ENCODE measurements at regions not wholly inside any gene's neighbourhood (a gene's known extent, or its start where the extent isn't known, plus 50 kb on each side); places are given as distances from the start of the nearest gene placed in this dataset.
"Not testable (repeated sequence)": the region's sequence is repeated elsewhere in the genome, so short reads cannot be mapped to it uniquely, and the experiment has no call there.

DNA sequence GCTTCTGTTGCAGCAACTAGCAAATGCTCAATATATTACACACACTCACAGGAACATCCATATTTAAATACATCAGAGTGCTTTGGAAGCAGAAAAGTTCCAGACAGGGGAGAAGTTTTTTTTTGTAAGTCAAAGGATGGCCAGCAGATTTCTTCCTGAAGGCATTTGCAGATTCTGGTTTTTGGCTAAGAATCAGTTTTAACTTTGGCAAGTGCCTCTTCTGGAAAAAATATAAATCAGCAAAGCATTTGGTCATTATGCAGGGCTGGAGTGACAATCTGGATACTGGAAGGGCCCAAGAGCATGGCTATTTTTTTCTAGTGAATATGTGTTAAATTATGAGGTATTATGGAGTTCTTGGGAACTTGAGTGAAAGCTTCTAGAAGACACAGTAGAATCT lies 495.3 kb upstream of the ARPP21 start:
- no peak for DNase-seq
- H3K27me3 ChIP-seq (ENCODE audit: control insufficient read depth in 3 of 3, insufficient read depth in 3 of 3, low read length in 3 of 3) = no peaks in the 10 kb centered on the region
- H3K4me3 ChIP-seq (ENCODE audit: low read depth in 1 of 3, low read length in 3 of 3) = no peak overlapping the region
- H3K36me3 ChIP-seq (ENCODE audit: control insufficient read depth in 3 of 3, insufficient read depth in 2 of 3, low read depth in 1 of 3, low read length in 3 of 3) = no peaks in the 10 kb centered on the region
- no peak for FAIRE-seq
- no peak overlapping the region for H3K27ac ChIP-seq (ENCODE audit: low read depth in 1 of 3, low read length in 2 of 3)
- H3K9me3 ChIP-seq (ENCODE audit: control insufficient read depth in 2 of 2, insufficient read depth in 1 of 2, low read depth in 1 of 2, low read length in 1 of 2) = peaks cover 0 to 4% of the 10 kb centered on the region in 2 donors
- H3K4me1 ChIP-seq (ENCODE audit: control insufficient read depth in 3 of 3, insufficient read depth in 2 of 3, low read depth in 1 of 3, low read length in 2 of 3) = no peaks in the 10 kb centered on the region

GRCh38 chr3:35146256-35147035 lies 492.9 kb upstream of the ARPP21 start:
- H3K27ac ChIP-seq (ENCODE audit: low read depth in 1 of 3, low read length in 2 of 3); H3K27me3 ChIP-seq (ENCODE audit: control insufficient read depth in 3 of 3, insufficient read depth in 3 of 3, low read length in 3 of 3); H3K4me3 ChIP-seq (ENCODE audit: low read depth in 1 of 3, low read length in 3 of 3); H3K4me1 ChIP-seq (ENCODE audit: control insufficient read depth in 3 of 3, insufficient read depth in 2 of 3, low read depth in 1 of 3, low read length in 2 of 3); FAIRE-seq; DNase-seq; H3K36me3 ChIP-seq (ENCODE audit: control insufficient read depth in 3 of 3, insufficient read depth in 2 of 3, low read depth in 1 of 3, low read length in 3 of 3); H3K9me3 ChIP-seq (ENCODE audit: control insufficient read depth in 2 of 2, insufficient read depth in 1 of 2, low read depth in 1 of 2, low read length in 1 of 2): not testable (repeated sequence)
- 78 to 82% (median 82%) methylated on average over 10 of the region's 10 CpGs for WGBS, 3 donors

- FAIRE-seq (no peak), DNase-seq (no peak)
- H3K27me3 ChIP-seq (ENCODE audit: control insufficient read depth in 3 of 3, insufficient read depth in 3 of 3, low read length in 3 of 3) = no peaks in the 10 kb centered on the region
- H3K36me3 ChIP-seq (ENCODE audit: control insufficient read depth in 3 of 3, insufficient read depth in 2 of 3, low read depth in 1 of 3, low read length in 3 of 3) = no peaks in the 10 kb centered on the region
- H3K27ac ChIP-seq (ENCODE audit: low read depth in 1 of 3, low read length in 2 of 3) = no peak overlapping the region
- WGBS, 3 donors = 49 to 70% (median 52%) methylated on average over 2 of the region's 2 CpGs
- H3K9me3 ChIP-seq (ENCODE audit: control insufficient read depth in 2 of 2, insufficient read depth in 1 of 2, low read depth in 1 of 2, low read length in 1 of 2) = peaks cover 0 to 20% of the 10 kb centered on the region in 2 donors
- H3K4me1 ChIP-seq (ENCODE audit: control insufficient read depth in 3 of 3, insufficient read depth in 2 of 3, low read depth in 1 of 3, low read length in 2 of 3) = no peaks in the 10 kb centered on the region
- H3K4me3 ChIP-seq (ENCODE audit: low read depth in 1 of 3, low read length in 3 of 3) = no peak overlapping the region
Observed at GRCh38 chr3:35183927-35184675, 455.2 kb upstream of the ARPP21 start.

DNA sequence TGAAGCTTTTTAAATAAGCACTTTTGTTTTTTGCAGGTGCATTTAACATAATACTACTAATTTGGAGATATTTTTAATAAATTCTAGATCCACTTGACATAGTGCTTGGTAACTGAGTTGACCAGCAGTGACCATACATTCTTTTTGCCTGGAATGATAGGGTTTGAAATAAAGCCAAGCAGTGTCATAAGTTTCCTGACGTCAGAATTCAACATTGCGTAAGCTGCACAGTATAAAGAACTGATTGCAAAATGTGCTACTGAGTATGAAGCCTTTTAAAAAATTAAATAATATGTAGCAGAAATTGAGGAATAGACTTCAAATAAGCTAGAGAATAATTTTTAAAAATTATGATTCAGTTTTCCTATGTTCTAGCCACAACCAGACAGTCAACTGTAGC lies 454.6 kb upstream of the ARPP21 start:
- H3K27ac ChIP-seq (ENCODE audit: low read depth in 1 of 3, low read length in 2 of 3) = no peak overlapping the region
- no peaks in the 10 kb centered on the region for H3K36me3 ChIP-seq (ENCODE audit: control insufficient read depth in 3 of 3, insufficient read depth in 2 of 3, low read depth in 1 of 3, low read length in 3 of 3)
- H3K4me1 ChIP-seq (ENCODE audit: control insufficient read depth in 3 of 3, insufficient read depth in 2 of 3, low read depth in 1 of 3, low read length in 2 of 3) = no peaks in the 10 kb centered on the region
- no peak overlapping the region for H3K4me3 ChIP-seq (ENCODE audit: low read depth in 1 of 3, low read length in 3 of 3)
- FAIRE-seq = no peak
- H3K27me3 ChIP-seq (ENCODE audit: control insufficient read depth in 3 of 3, insufficient read depth in 3 of 3, low read length in 3 of 3) = no peaks in the 10 kb centered on the region
- no peak for DNase-seq
- peaks cover 0 to 20% of the 10 kb centered on the region in 2 donors for H3K9me3 ChIP-seq (ENCODE audit: control insufficient read depth in 2 of 2, insufficient read depth in 1 of 2, low read depth in 1 of 2, low read length in 1 of 2)
- 72 to 81% (median 77%) methylated on average over 2 of the region's 2 CpGs for WGBS, 3 donors

GRCh38 chr3:35187908-35188307 lies 451.4 kb upstream of the ARPP21 start:
- Histone ChIP-seq H3K27me3 (ENCODE audit: control insufficient read depth in 3 of 3, insufficient read depth in 3 of 3, low read length in 3 of 3) (no peaks in the 10 kb centered on the region), H3K4me3 (ENCODE audit: low read depth in 1 of 3, low read length in 3 of 3) (no peak overlapping the region), H3K4me1 (ENCODE audit: control insufficient read depth in 3 of 3, insufficient read depth in 2 of 3, low read depth in 1 of 3, low read length in 2 of 3) (no peaks in the 10 kb centered on the region), H3K9me3 (ENCODE audit: control insufficient read depth in 2 of 2, insufficient read depth in 1 of 2, low read depth in 1 of 2, low read length in 1 of 2) (no peaks in the 10 kb centered on the region), H3K27ac (ENCODE audit: low read depth in 1 of 3, low read length in 2 of 3) (no peak overlapping the region), H3K36me3 (ENCODE audit: control insufficient read depth in 3 of 3, insufficient read depth in 2 of 3, low read depth in 1 of 3, low read length in 3 of 3) (no peaks in the 10 kb centered on the region)
- DNase-seq (no peak), FAIRE-seq (no peak)
- 73 to 77% (median 75%) methylated on average over 1 of the region's 1 CpG for WGBS, 3 donors

GRCh38 chr3:35194666-35195065 lies 444.7 kb upstream of the ARPP21 start:
- Histone ChIP-seq H3K9me3 (ENCODE audit: control insufficient read depth in 2 of 2, insufficient read depth in 1 of 2, low read depth in 1 of 2, low read length in 1 of 2) (no peaks in the 10 kb centered on the region), H3K27ac (ENCODE audit: low read depth in 1 of 3, low read length in 2 of 3) (no peak overlapping the region), H3K4me3 (ENCODE audit: low read depth in 1 of 3, low read length in 3 of 3) (no peak overlapping the region), H3K27me3 (ENCODE audit: control insufficient read depth in 3 of 3, insufficient read depth in 3 of 3, low read length in 3 of 3) (no peaks in the 10 kb centered on the region), H3K36me3 (ENCODE audit: control insufficient read depth in 3 of 3, insufficient read depth in 2 of 3, low read depth in 1 of 3, low read length in 3 of 3) (no peaks in the 10 kb centered on the region), H3K4me1 (ENCODE audit: control insufficient read depth in 3 of 3, insufficient read depth in 2 of 3, low read depth in 1 of 3, low read length in 2 of 3) (no peaks in the 10 kb centered on the region)
- 72 to 83% (median 83%) methylated on average over 1 of the region's 1 CpG for WGBS, 3 donors
- FAIRE-seq (no peak), DNase-seq (no peak)

GRCh38 chr3:35198857-35199256 lies 440.5 kb upstream of the ARPP21 start:
- no peak overlapping the region for H3K27ac ChIP-seq (ENCODE audit: low read depth in 1 of 3, low read length in 2 of 3)
- WGBS, 3 donors = 70 to 73% (median 73%) methylated on average over 3 of the region's 3 CpGs
- H3K4me1 ChIP-seq (ENCODE audit: control insufficient read depth in 3 of 3, insufficient read depth in 2 of 3, low read depth in 1 of 3, low read length in 2 of 3) = no peaks in the 10 kb centered on the region
- no peak overlapping the region for H3K4me3 ChIP-seq (ENCODE audit: low read depth in 1 of 3, low read length in 3 of 3)
- FAIRE-seq (no peak), DNase-seq (no peak)
- H3K36me3 ChIP-seq (ENCODE audit: control insufficient read depth in 3 of 3, insufficient read depth in 2 of 3, low read depth in 1 of 3, low read length in 3 of 3) = no peaks in the 10 kb centered on the region
- no peaks in the 10 kb centered on the region for H3K9me3 ChIP-seq (ENCODE audit: control insufficient read depth in 2 of 2, insufficient read depth in 1 of 2, low read depth in 1 of 2, low read length in 1 of 2)
- H3K27me3 ChIP-seq (ENCODE audit: control insufficient read depth in 3 of 3, insufficient read depth in 3 of 3, low read length in 3 of 3) = no peaks in the 10 kb centered on the region

DNA sequence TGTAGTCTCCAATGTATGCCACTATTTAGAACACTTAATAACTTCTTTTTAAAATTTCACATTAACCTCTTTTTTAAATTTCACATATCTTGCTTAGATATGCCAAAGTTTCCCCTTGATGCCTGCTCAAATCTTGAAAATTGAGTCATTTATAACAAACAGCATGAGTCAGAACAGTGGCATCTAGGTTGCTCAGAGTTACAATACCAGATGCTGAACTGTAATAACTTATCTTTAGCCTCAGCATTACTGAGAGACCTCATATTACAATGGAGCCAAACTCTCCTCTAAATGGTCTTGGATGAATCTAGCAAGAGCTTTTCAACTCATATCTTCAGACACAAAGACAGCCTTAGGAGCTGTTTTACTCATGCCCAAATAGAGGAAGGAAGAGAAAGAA lies 439.3 kb upstream of the ARPP21 start:
- DNase-seq (no peak), FAIRE-seq (no peak)
- Histone ChIP-seq H3K36me3 (ENCODE audit: control insufficient read depth in 3 of 3, insufficient read depth in 2 of 3, low read depth in 1 of 3, low read length in 3 of 3) (no peaks in the 10 kb centered on the region), H3K27me3 (ENCODE audit: control insufficient read depth in 3 of 3, insufficient read depth in 3 of 3, low read length in 3 of 3) (no peaks in the 10 kb centered on the region), H3K4me3 (ENCODE audit: low read depth in 1 of 3, low read length in 3 of 3) (no peak overlapping the region), H3K9me3 (ENCODE audit: control insufficient read depth in 2 of 2, insufficient read depth in 1 of 2, low read depth in 1 of 2, low read length in 1 of 2) (no peaks in the 10 kb centered on the region), H3K4me1 (ENCODE audit: control insufficient read depth in 3 of 3, insufficient read depth in 2 of 3, low read depth in 1 of 3, low read length in 2 of 3) (no peaks in the 10 kb centered on the region), H3K27ac (ENCODE audit: low read depth in 1 of 3, low read length in 2 of 3) (no peak overlapping the region)

All from small intestine (tissue), 7 donors.